ENCODE measurements at regions not wholly inside any gene's neighbourhood (a gene's known extent, or its start where the extent isn't known, plus 50 kb on each side); places are given as distances from the start of the nearest gene placed in this dataset.
"Not testable (repeated sequence)": the region's sequence is repeated elsewhere in the genome, so short reads cannot be mapped to it uniquely, and the experiment has no call there.

GRCh38 chr2:228507231-228507824 lies 325.8 kb upstream of the SPHKAP start:
- FAIRE-seq: no peak

- FAIRE-seq: no peak
Observed at GRCh38 chr2:228503731-228504130, 322.2 kb upstream of the SPHKAP start.

- no peak for FAIRE-seq
Observed at GRCh38 chr2:228493852-228494251, 312.4 kb upstream of the SPHKAP start.

GRCh38 chr2:228479014-228479413 lies 297.5 kb upstream of the SPHKAP start:
- FAIRE-seq: no peak

GRCh38 chr2:228474466-228474865 lies 293.0 kb upstream of the SPHKAP start:
- FAIRE-seq: no peak

GRCh38 chr2:228469721-228470120 lies 288.2 kb upstream of the SPHKAP start:
- FAIRE-seq: no peak

GRCh38 chr2:228466851-228467250 lies 285.4 kb upstream of the SPHKAP start:
- no peak for FAIRE-seq

GRCh38 chr2:228465408-228465807 lies 283.9 kb upstream of the SPHKAP start:
- FAIRE-seq: no peak

- no peak for FAIRE-seq
Observed at GRCh38 chr2:228458364-228458763, 276.9 kb upstream of the SPHKAP start.

- FAIRE-seq: no peak
Observed at GRCh38 chr2:228447266-228447915, 265.9 kb upstream of the SPHKAP start.

- FAIRE-seq: no peak
Observed at GRCh38 chr2:228446734-228447133, 265.2 kb upstream of the SPHKAP start.

- FAIRE-seq: no peak
Observed at GRCh38 chr2:228444161-228444560, 262.7 kb upstream of the SPHKAP start.

- no peak for FAIRE-seq
Observed at GRCh38 chr2:228433721-228434120, 252.2 kb upstream of the SPHKAP start.

GRCh38 chr2:228432116-228432515 lies 250.6 kb upstream of the SPHKAP start:
- no peak for FAIRE-seq

GRCh38 chr2:228430986-228431385 lies 249.5 kb upstream of the SPHKAP start:
- FAIRE-seq: no peak

- FAIRE-seq: no peak
Observed at GRCh38 chr2:228426502-228427216, 245.2 kb upstream of the SPHKAP start.

GRCh38 chr2:228425411-228426060 lies 244.0 kb upstream of the SPHKAP start:
- FAIRE-seq: not testable (repeated sequence)

- FAIRE-seq: no peak
Observed at GRCh38 chr2:228417956-228418355, 236.5 kb upstream of the SPHKAP start.

- no peak for FAIRE-seq
Observed at GRCh38 chr2:228417526-228417925, 236.0 kb upstream of the SPHKAP start.

GRCh38 chr2:228410061-228410460 lies 228.6 kb upstream of the SPHKAP start:
- no peak for FAIRE-seq

GRCh38 chr2:228409493-228409892 lies 228.0 kb upstream of the SPHKAP start:
- FAIRE-seq: no peak

GRCh38 chr2:228408529-228409227 lies 227.2 kb upstream of the SPHKAP start:
- FAIRE-seq: no peak

- no peak for FAIRE-seq
Observed at GRCh38 chr2:228407821-228408220, 226.3 kb upstream of the SPHKAP start.
